Lower leg skin (tissue), 3 donors: ENCODE measurements at regions not wholly inside any gene's neighbourhood (a gene's known extent, or its start where the extent isn't known, plus 50 kb on each side); places are given as distances from the start of the nearest gene placed in this dataset.
"Not testable (repeated sequence)": the region's sequence is repeated elsewhere in the genome, so short reads cannot be mapped to it uniquely, and the experiment has no call there.

Experiments used
- POLR2A ChIP-seq, 2 donors: fragments of 450-650 bp; IDR thresholded peaks; one replicate each; pipeline ENCODE4 v1.6.1; 2016 to 2017; ENCODE audit warnings: antibody characterized with exemption in 2 of 2, mild to moderate bottlenecking in 1 of 2, moderate library complexity in 1 of 2
- TF ChIP-seq, protein P1 (sequence below), 3 donors: fragments of 450-650 bp; IDR thresholded peaks; one replicate each; pipeline ENCODE4 v1.5.1; 2016; ENCODE audit warnings: antibody characterized with exemption in 3 of 3, mild to moderate bottlenecking in 3 of 3, moderate library complexity in 2 of 3

DNA sequence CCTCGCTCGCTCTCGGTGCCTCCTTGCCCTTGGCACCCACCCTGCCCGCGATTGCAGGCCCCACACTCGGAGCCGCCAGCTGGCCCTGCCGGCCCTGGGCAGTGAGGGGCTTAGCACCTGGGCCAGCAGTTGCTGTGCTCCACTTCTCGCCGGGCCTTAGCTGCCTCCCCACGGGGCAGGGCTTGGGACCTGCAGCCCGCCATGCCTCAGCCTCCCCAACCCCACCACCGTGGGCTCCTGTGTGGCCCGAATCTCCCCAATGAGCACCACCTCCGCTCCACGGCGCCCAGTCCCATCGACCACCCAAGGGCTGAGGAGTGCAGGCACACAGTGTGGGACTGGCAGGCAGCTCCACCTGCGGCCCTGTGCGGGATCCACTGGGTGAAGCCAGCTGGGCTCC, 479.1 kb downstream of the MMUT start:
- not testable (repeated sequence) for TF ChIP-seq POLR2A (IDR thresholded peaks at IDR 0.05)
- TF ChIP-seq, protein P1, sequence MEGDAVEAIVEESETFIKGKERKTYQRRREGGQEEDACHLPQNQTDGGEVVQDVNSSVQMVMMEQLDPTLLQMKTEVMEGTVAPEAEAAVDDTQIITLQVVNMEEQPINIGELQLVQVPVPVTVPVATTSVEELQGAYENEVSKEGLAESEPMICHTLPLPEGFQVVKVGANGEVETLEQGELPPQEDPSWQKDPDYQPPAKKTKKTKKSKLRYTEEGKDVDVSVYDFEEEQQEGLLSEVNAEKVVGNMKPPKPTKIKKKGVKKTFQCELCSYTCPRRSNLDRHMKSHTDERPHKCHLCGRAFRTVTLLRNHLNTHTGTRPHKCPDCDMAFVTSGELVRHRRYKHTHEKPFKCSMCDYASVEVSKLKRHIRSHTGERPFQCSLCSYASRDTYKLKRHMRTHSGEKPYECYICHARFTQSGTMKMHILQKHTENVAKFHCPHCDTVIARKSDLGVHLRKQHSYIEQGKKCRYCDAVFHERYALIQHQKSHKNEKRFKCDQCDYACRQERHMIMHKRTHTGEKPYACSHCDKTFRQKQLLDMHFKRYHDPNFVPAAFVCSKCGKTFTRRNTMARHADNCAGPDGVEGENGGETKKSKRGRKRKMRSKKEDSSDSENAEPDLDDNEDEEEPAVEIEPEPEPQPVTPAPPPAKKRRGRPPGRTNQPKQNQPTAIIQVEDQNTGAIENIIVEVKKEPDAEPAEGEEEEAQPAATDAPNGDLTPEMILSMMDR (IDR thresholded peaks at IDR 0.05), result not testable (repeated sequence)
